ENCODE measurements at regions not wholly inside any gene's neighbourhood (a gene's known extent, or its start where the extent isn't known, plus 50 kb on each side); places are given as distances from the start of the nearest gene placed in this dataset.
"Not testable (repeated sequence)": the region's sequence is repeated elsewhere in the genome, so short reads cannot be mapped to it uniquely, and the experiment has no call there.

DNA sequence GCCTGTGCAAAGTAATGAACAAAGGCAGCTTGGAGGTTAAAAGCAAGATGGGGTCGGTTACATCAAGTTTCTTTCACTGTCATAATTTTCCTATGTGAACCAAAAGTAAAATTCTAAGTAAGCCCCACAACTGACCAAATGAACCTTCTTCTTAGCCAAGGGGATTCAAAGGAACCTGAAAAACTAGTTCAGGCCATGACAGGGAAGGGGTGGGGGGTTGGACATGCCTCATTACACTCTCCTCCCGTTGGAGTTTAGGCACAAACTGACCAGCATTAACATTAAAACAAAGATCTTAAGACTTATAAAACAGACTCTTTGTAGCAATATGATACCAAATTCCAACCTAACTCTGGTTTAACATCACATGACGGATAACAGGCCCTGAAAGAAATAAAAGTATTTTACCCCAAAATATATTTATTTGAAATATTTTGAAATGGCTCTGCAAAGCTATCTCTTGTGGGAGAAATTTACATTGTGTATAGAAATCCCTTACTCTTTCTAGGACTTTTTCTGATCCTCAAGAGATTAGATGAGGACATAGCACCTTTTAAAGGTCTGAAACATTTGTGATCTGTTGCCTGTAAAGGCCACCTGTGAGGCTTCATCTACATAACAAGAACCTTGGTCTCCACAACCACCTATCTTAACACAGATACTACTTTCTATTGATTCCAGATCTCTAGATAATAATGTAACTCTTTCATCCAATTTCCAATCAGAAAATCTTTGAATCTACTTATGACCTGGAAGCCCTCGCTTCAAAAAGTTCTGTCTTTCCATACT, 1829.0 kb upstream of the MIR17HG start:
- no peak for DNase-seq

DNA sequence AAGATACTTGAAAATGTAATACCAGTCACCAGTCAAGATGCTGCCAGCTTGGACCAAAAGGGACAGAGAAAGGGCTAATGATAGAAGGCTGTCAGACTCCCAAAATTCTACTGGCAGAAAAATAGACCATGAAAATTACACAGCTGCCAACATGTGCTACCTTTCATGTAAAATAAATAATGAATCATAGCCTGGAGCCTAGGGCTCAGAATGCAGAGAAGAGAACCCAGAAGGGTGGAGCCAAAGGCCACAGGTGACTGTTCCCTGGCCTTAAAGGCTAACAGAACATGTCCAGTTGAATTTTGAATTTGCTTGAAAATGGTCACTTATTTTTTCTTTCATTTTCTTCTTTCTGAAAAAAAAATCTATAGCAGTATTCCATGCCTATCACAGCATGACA, 1827.0 kb upstream of the MIR17HG start:
- DNase-seq: no peak

DNA sequence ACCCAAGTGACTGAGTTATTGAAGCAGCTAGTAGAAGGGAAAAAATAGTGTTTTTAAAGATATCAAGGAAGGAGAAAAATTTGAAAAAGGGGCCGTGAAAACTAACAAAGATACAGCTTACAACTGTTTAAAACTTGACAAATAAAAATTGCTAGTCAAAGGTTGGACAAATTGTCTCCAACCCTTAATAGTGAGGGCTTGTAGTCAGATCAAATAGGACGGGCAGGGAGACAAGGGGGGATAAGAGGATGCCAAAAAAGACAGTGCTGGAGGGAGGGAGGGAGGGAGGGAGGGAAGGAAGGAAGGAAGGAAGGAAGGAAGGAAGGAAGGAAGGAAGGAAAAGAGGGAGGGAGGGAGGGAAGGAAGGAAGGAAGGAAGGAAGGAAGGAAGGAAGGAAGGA, 1825.8 kb upstream of the MIR17HG start:
- DNase-seq: not testable (repeated sequence)

DNA sequence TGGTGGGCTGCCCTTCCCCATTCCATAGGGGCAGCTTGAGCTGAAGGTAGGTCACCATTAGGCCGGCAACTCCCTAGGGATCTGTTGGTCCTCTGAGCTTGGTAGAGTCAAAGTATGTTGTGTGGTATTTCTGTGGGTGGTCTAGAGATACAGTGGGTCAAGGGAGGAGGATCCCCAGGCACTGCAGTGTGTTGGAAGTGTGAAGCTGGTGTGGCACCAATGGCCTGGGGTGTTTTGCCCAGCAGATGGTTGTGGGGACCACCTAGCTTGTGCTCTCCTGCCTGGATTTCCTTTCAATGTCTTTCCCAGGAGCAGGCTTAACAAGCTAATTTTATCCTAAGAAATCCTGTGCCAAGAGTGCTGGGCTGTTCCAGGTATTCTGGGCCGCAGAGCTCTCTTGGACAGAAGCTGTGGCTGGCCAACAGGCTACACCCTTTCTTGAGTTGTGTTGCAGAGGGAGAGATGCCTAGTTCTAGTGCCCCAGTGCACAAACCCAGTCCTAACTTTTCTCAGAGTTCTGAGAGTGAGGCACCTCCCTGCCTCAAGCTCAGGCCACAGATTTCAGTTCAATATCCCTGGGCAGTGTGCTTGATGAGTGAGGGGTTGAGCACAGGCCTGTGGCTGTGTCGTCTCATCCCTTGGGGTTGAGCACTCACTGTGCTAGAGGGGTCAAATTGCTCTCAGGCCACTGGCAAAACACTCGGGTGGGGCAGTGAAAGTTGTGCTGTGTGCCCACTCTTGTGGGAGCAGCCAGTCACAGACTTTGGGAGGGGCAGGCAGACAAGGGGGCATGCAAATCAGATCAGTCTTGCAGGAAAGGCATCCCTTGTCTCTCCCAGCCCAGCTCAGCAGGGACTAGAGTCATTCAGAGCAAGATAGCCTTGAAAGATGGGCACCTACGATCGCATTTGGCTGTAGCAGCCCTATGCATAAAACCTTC, 1806.1 kb upstream of the MIR17HG start:
- DNase-seq: no peak

DNA sequence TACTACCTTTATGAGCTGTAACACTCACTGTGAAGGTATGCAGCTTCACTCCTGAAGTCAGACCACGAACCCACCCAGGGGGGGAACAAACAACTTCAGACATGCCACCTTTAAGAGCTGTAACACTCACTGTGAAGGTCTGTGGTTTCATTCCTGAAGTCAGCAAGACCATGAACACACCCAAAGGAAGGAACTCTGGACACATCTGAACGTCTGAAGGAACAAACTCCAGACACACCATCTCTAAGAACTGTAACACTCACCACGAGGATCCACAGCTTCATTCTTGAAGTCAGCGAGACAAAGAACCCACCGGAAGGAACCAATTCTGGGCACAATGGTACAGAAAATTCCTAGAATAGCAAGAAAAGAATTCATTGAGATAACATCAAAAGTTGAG, 1796.5 kb upstream of the MIR17HG start:
- no peak for DNase-seq

DNA sequence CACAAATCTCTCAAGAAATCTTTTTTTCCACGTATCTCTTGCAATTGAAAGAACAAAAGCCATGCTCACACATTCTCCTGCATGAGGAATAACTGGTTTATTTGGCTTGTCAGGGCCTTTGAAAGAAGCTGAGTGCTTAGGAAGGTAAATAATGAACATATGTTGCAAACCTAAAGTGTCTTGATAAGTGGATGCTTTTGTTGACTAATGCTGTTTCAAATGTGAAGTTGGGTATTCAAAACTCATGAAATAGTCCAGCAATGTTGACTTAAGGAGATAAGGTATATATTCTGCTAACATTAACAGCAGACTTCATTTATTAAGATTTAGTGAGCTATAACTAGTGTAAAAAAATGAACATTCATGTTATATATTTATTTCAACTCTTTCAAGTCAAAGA, 1792.7 kb upstream of the MIR17HG start:
- no peak for DNase-seq

DNA sequence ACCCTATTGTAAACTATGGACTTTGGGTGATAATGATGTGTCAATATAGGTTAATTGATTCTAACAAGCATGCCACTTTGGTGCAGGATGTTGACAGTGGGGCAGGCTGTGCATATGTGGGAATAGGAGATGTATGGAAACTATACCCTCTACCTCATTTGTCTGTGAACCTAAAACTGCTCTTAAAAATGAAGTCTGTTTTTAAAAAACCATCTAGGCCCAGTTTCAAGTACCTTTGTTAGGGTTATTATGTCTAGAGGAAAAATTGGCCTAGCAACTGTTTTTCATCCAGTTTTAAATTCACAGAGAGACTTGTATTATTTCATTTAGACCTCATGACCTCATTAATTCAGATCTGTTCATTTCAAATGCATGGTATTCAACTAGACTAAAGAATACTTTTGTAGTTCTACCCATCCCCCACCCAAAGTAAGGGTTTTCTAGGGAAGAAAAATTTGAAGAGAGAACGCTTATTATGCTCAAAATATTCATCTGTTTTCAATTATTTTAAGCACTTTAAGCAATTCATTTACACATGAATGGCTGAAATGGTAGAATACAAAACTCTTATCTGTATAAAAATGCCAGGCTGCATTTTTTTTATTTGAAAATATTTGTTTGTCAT, 1781.9 kb upstream of the MIR17HG start:
- DNase-seq: no peak

DNA sequence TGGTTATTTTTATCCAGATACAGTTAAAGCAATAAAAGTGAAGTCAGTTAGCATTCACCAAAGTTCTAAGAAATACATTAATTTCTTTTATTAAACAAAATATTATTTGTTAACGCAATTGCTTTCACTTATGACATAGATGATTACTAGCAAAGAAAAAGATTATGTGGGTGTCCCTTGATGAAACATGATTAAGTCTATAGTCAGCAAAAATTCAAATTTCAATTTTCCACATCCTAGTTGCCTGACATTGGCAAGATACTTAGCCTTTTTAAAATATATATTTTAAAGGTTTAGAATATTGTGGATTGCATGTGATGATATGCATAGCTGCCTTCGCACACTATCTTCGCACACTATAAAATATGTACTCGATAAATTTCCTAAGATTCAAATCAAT, 1780.5 kb upstream of the MIR17HG start:
- DNase-seq: no peak

DNA sequence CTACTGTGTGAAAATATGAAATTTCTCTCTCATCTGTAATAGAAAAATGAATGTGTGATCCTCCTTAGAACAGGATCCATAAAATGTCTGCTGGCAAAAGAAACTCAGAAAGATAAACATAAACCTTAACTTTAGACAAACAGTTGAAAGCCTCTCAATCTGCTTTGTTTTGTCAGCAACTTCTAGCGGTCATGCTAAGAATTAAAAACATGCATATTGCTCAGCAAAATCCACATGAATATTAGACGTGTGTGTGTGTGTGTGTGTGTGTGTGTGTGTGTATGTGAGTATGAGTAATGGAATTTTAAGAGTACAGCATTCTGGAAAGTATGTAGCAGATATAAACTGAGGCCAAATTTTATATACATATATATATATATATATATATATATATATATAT, 1779.2 kb upstream of the MIR17HG start:
- DNase-seq: no peak

DNA sequence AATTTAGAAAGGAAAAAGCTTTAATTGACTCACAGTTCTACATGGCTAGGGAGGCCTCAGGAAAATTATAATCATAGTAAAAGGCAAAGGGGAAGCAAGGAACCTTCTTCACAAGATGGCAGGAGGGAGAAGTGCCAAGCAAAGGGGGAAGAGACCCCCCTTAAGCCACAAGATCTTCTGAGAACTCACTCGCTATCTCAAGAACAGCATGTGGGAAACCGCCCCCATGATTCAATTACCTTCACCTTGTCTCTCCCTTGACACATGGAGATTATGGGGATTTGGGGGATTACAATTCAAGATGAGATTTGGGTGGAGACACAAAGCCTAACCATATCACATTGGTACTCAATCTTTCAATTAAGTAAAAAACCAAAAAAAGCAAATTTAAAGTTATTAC, 1778.7 kb upstream of the MIR17HG start:
- no peak for DNase-seq

DNA sequence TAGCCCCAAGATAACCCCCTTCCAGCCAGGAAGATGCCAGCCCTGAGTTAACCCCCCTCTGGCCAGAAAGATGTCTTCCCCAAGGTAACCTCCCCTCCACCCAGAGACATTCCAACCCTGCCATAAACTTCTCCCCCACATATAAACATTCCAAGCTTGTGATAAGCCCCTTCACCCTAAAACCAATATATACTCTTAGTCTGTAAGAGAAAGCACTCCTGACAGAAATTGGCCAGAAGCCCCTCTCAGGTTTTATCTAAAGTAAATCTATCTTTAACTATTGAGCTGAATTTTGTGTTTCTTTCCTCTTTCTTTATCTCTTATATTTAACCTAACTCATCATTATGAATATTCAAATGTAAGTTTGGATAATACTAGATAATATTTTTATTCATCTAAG, 1775.8 kb upstream of the MIR17HG start:
- no peak for DNase-seq

DNA sequence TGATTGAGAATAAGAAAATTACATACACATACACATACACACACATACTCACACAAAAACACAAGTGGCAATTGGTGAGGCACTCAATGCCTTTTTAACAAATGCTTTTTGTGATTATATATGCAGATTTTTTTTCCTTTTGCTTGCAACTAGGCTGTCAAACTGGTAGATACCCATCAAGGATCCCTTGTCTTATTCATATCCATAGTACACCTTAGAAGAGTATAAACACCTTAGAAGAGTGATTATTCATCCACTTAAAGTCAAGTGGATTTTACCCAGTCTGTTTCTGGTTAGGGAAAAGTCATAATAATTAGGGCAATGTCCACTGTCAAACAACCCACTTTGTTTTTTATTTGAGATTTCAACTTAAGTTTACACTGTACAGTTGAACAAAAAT, 1773.4 kb upstream of the MIR17HG start:
- no peak for DNase-seq

DNA sequence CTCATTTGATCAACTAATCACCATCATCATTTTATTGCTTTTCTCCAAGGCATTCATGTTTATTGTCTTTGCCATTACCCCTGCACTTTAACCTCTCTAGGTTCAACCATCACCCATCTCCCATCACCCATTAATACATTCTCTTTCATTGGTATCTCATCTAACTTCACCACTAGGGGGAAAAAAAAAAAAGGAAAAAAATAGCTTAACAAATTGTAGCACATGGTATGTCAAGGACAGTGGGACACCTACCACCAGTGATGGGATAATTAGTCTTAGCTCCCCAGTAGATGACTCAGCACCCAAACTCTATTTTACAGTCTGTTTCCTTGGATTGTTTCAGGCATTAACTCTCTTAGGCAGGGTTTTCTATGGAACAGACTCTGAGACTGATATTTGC, 1770.2 kb upstream of the MIR17HG start:
- no peak for DNase-seq

DNA sequence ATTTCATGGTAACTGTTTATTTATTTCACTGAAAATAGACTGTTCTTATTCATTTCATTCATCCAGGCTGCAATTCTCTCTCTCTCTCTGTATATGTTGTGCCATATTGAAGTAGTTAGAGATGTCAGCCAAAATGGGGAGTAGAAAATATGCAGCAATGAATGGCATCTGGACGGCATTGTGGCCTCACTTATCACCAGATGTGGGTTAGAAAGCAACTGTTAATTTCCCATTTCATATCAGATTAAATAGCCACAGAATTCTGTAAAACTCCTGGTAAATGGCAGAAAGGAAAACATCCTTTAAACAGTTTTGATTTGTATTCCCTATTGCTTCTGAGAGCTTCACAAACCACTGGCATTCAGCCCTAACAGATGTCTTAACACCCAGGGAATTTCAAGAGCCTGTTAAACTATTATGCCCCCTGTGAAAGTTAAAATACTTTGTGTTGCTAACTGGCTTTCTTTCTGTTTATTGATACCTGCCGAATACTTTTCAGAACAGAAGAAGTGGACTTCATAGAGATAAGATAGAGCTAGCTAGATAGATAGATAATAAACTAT, 1763.3 kb upstream of the MIR17HG start:
- no peak for DNase-seq

DNA sequence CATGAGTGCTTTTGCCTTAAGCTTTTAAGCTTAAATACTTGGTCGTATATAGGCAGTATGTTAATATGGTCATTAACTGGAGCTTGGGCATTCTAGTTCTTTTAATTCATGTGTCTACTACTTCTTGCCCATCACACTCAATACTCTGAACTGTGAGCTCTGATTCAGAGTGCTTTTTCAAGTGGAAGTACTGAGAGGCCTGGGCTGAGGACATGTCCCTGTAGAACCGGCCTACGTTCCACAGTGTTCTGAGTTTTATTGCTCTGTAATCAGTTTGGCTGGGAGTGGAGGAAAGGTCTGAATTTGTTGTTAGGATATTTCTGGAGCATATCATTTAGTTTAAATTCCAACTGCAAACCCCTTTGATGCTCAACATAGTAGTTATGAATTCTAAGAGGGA, 1744.8 kb upstream of the MIR17HG start:
- no peak for DNase-seq

DNA sequence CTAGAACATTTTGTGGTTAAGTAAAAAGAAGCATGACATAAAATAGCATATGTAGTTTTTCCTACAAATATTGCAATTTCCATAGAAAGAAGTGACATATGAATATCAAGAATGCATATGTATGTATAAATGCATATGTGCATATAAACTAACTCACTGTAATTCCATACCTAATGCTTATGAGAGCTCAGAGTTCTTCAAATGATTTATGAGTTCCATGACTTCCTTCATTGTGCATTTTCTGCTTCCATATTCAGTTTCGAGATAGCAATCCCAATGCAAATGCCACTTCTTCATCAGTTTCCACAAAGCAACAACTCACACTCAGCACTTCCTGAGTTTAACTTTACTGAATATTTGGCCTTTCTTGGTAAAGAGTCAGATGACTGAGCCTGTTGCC, 1744.3 kb upstream of the MIR17HG start:
- no peak for DNase-seq

DNA sequence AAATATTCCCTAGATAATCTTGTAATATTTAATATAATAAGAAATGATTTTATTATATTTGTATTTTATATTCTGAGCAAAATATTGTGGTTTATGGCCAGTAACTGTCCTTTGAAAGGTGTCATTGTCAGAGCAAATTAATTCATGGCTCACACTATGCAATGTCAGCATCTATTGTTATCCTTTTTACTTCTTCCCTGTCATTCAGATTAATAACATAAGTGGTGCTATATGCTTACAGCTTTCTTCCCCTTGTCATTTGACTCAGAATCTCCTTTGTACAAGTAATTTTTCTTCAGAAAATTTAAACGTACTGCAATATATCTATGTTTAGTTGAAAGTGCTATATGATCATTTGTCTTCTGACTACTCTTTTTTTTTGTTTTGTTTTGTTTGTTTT, 1738.2 kb upstream of the MIR17HG start:
- DNase-seq: no peak

DNA sequence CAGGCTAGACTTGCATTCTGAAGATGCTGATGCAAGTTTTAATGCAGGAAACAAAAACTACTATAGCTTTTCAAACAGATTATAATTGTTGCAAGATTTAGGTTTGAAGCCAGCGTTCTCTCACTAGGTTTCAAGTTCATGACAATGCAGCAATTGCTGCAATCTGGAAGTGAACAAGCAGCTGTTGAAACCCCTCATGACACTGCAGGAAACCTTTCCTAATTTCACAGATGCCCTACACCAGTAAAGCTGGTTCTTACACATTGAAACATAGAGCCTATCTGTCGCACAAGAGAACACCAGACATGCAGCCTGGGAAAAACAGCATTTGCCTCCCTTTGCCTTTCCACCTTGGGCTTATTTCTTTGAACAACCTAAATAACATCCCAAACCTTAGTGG, 1737.2 kb upstream of the MIR17HG start:
- no peak for DNase-seq

DNA sequence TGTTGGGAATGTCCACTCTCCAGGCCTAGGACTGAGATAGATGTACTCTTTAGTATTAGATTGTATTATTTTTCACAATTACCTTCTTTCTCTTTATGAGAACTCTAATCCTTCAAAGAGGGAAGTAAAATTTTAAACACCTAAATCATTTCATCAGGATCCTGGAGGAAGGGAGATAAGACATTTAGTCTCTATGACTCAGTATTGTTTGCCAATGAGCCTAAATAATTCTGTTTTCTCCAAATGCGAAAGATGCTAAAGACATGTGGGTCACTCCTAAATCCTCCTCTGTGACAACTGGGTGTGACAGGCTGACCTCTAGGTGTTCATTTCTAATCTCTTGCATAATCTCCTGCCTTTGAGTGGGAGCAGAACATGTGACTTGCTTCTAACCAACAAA, 1736.6 kb upstream of the MIR17HG start:
- DNase-seq: no peak

DNA sequence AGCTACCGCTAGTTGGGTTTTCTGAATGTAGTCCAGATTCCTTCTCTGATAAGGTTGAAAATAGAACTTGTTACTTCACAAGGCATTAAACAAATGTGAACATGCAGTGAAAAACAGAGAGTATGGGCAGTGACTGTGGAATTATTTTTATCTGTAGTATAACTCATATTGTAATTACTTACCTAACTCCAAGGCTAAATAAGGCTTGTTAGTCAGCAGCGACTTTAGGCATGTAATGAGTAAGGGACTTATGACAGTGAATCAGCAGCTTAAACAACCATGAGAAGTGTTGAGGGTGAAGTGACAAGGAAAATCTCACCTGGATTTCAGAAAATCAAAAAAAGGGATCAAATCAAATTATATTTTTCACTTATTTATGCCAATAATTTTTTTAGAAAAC, 1719.5 kb upstream of the MIR17HG start:
- no peak for DNase-seq

DNA sequence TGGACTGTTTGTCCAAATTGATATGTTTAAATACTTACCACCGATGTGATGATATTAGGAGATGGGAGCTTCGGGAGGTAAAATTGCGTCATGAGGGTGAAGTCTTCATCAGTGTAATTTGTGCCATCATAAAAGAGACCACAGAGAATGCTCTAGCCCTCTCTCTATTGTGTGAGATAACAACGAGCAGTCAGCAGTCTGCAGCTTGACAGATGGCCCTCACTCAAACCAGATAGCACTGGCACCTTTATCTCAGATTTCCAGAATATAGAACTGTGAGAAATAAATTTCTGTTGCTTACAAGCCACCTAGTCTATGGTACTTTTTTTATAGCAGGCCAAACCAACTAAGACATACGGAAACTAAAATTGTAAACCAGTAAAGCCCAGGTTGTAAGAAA, 1718.9 kb upstream of the MIR17HG start:
- no peak for DNase-seq

DNA sequence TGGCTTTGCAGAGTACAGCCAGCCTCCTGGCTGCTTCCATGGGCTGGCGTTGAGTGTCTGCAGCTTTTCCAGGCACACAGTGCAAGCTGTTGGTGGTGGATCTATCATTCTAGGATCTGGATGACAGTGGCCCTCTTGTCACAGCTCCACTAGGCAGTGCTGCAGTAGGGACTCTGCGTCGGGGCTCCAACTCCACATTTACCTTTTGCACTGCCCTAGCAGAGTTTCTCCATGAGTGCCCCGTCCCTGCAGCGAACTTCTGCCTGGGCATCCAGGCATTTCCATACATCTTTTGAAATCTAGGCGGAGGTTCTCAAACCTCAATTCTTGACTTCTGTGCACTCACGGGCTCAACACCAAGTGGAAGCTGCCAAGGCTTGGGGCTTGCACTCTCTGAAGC, 1697.3 kb upstream of the MIR17HG start:
- DNase-seq: no peak

DNA sequence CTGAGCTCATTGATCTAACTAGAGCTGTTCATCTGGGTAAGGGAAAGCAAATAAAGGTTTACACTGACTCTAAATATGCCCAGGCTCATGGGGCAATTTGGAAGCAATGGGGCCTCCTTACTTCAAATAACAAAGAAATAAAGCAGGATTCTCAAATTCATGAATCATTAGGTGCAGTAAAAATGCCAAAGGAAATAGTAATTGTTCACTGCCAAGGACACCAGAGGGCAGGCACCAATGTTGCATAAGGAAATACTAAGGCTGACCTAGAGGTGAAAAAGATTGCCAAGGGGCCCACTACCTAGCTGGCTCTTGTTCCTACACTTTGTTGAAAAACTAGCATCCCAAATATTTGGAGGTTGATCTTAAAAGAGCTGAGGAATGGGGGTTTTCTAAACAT, 1686.7 kb upstream of the MIR17HG start:
- DNase-seq: no peak

All from activated T-cell treated with anti-CD3 and anti-CD28 coated beads, Interleukin-2, amount 50 U/mL, for 48 hours (primary cell).